Activated CD4-positive, alpha-beta T cell treated with anti-CD3 and anti-CD28 coated beads, Interleukin-2, amount 10 ng/mL, durations not matched to agents 24 days and 14 days (primary cell): ENCODE measurements at regions not wholly inside any gene's neighbourhood (a gene's known extent, or its start where the extent isn't known, plus 50 kb on each side); places are given as distances from the start of the nearest gene placed in this dataset.
A peak's percentile ranks its signal among the peaks of the same experiment; 100 is the strongest.

Experiments used
- DNase-seq: peaks from one replicate; pipeline ENCODE4 v3.0.0; 2022
- H3K27ac Mint-ChIP-seq: one replicate; pipeline ENCODE4 v1.8.0; 2022; ENCODE audit warnings: mild to moderate bottlenecking, mixed read lengths
- H3K27me3 Mint-ChIP-seq: one replicate; pipeline ENCODE4 v1.8.0; 2022; ENCODE audit warnings: mixed read lengths
- H3K36me3 Mint-ChIP-seq: one replicate; pipeline ENCODE4 v1.8.0; 2022; ENCODE audit warnings: low read depth, mild to moderate bottlenecking, mixed read lengths
- H3K4me1 Mint-ChIP-seq: one replicate; pipeline ENCODE4 v1.8.0; 2021; ENCODE audit warnings: mixed read lengths
- H3K4me3 Mint-ChIP-seq: one replicate; pipeline ENCODE4 v1.8.0; 2022; ENCODE audit warnings: mild to moderate bottlenecking, moderate library complexity, mixed read lengths
- H3K9me3 Mint-ChIP-seq: one replicate; pipeline ENCODE4 v1.8.0; 2021; ENCODE audit warnings: mixed read lengths
- intact Hi-C: fragments of 100-400 bp; cut with micrococcal nuclease; formaldehyde crosslinking; loops from one replicate; pipeline ENCODE4 v1.15.1; 2023

DNA sequence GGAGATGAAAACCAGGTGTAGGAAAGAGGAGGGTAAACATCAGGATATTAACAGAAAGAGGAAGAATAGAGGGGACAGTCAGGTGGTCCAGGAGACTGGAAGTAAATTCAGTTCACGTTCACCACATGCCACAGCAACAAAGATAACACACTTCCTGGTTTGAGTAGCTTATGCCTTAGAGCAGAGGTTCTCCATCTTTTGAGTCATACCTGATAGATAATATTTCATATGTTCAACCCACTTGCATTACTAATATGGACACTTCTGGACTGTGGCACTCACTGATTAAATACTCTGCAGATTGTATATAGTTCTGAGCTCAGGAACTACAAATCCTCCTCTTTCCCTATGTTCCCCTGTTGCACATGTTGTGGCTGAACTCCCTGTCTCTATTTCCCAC, 179.9 kb upstream of the NR3C1 start:
- peaks cover 3% of the 10 kb centered on the region for H3K36me3 Mint-ChIP-seq
- H3K4me3 Mint-ChIP-seq, result no peak overlapping the region
- intact Hi-C loops, result no loop called here
- H3K9me3 Mint-ChIP-seq, result no peaks in the 10 kb centered on the region
- peak overlapping the region; percentile 22 for H3K27ac Mint-ChIP-seq
- no peaks in the 10 kb centered on the region for H3K27me3 Mint-ChIP-seq
- H3K4me1 Mint-ChIP-seq, result peaks cover 39% of the 10 kb centered on the region
- no peak for DNase-seq

DNA sequence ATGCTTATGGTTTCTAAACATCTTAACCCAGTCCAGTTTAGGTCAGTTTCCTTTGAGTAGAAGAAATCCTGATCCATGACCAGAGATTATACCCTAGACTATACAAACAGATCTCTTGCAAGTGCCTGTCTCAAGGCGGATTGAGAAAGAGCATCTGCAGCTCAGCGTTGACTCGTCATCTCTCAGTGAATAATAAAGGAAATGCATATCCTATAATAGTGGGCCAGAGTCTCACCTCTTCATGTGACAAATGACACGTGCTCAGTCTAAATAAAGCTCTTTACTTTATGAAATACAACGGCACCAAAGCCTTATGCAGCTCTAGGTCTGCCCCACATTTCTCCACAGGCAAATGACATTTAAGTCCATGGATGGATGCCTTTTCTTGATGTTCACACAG, 179.4 kb upstream of the NR3C1 start:
- Mint-ChIP-seq H3K4me3 (no peak overlapping the region), H3K27ac (no peak overlapping the region), H3K9me3 (no peaks in the 10 kb centered on the region), H3K36me3 (peaks cover 3% of the 10 kb centered on the region), H3K27me3 (no peaks in the 10 kb centered on the region), H3K4me1 (peaks cover 35% of the 10 kb centered on the region)
- intact Hi-C loops, result no loop called here
- peak; percentile 51 for DNase-seq

DNA sequence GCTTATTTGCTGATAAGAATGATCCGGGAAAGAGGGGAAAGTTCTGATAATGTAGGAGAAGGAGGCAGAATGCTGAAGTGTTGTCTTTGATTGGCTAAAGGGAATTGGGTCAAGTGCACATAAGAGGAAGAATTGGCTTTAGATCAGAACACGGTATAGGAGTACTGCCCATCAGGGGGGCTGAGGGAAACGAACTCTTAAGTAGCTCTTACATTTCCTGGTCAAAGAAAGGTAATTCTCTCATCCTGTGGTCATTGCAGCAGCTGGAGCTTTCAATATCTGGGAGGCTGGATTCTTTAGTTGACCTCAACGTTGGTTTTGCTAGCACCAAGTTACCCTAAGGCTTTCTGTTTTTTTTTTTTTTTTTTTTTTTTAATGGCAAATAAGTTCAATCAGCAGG, 178.7 kb upstream of the NR3C1 start:
- Mint-ChIP-seq H3K36me3 (peaks cover 3% of the 10 kb centered on the region), H3K27ac (no peak overlapping the region), H3K27me3 (no peaks in the 10 kb centered on the region), H3K4me3 (no peak overlapping the region), H3K9me3 (no peaks in the 10 kb centered on the region), H3K4me1 (peaks cover 33% of the 10 kb centered on the region)
- intact Hi-C loops, result no loop called here
- no peak for DNase-seq

DNA sequence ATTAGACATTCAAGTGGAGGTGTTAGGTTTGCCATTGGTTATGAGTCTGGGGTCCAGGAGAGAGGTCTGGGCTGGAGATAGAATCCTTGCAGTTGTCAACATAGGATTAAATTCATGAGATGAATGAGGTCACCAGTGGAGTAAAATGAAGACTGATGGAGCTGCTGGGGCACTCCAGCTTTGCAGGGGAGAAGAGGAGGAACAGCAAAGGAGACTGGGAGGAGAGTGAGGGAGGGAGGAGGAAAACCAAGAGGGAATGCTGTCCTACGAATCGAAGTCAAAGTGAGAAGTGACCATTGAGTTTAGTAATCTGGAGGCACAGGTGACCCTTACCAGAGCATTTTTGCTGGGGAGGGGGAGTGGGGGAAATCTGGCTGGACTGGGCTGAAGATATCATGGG, 178.2 kb upstream of the NR3C1 start:
- H3K27ac Mint-ChIP-seq, result no peak overlapping the region
- H3K4me3 Mint-ChIP-seq, result no peak overlapping the region
- no peaks in the 10 kb centered on the region for H3K27me3 Mint-ChIP-seq
- peaks cover 28% of the 10 kb centered on the region for H3K4me1 Mint-ChIP-seq
- no peaks in the 10 kb centered on the region for H3K9me3 Mint-ChIP-seq
- intact Hi-C loops, result no loop called here
- no peak for DNase-seq
- H3K36me3 Mint-ChIP-seq, result peaks cover 3% of the 10 kb centered on the region

DNA sequence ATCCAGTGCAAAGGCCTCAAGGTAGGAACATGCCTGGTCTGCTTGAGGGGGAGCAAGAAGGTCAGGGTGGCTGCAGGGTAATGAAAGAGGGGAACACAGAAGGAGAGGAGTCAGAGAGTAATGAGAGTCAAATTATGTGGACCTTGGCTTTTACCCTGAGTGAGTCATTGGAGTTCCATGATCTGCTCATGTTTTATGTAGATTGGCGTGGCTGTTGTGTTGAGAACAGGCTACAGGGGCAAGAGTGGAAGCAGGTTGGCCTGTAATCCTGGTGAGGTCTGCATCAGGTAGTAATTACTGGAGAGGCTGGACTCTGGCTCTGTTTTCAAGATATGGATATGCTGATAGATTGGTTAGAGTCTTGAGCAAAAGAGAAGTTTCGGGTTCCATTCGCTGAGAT, 177.7 kb upstream of the NR3C1 start:
- intact Hi-C loops, result no loop called here
- peaks cover 3% of the 10 kb centered on the region for H3K36me3 Mint-ChIP-seq
- no peaks in the 10 kb centered on the region for H3K27me3 Mint-ChIP-seq
- DNase-seq, result no peak
- H3K4me3 Mint-ChIP-seq, result no peak overlapping the region
- H3K9me3 Mint-ChIP-seq, result no peaks in the 10 kb centered on the region
- peaks cover 23% of the 10 kb centered on the region for H3K4me1 Mint-ChIP-seq
- no peak overlapping the region for H3K27ac Mint-ChIP-seq

DNA sequence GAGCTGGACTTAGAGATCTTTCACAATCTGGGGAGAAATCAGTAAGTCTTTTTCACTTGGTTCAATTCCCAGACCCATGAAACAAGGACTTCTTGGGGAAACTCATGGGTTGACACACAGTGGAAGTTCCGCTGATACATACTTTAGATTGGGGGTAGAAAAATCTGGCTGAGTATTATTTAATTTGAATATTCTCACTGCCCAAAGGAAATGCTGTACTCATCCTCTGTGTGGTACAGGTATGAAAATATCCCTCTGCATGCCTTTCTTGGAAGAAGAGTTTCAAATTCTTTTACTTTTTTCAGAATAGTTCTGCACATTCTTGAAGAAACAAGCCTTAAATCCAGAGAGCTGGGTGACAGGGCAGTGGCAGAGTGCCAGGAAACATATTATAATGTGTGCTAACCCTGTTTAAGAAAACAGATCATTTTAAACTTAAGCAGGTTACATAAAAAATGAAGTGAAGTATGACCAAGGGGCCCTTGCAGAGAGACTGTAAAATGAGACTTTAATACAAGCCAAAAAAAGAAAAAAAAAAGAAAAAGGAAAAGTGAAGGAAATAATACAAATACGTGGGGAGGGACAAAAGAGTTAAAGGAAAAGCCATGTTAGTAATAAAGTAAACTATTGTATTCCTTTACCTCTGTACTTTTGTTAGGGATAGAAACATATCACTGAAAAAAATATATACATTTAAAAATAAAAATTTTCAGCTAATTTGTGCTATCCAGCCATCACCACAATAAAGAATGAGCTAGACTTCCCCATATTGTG, 173.4 kb upstream of the NR3C1 start:
- no peak overlapping the region for H3K27ac Mint-ChIP-seq
- peaks cover 7% of the 10 kb centered on the region for H3K4me1 Mint-ChIP-seq
- no peak for DNase-seq
- no peak overlapping the region for H3K4me3 Mint-ChIP-seq
- intact Hi-C loops, result no loop called here
- peaks cover 8% of the 10 kb centered on the region for H3K9me3 Mint-ChIP-seq
- no peaks in the 10 kb centered on the region for H3K36me3 Mint-ChIP-seq
- H3K27me3 Mint-ChIP-seq, result peaks cover 2% of the 10 kb centered on the region

DNA sequence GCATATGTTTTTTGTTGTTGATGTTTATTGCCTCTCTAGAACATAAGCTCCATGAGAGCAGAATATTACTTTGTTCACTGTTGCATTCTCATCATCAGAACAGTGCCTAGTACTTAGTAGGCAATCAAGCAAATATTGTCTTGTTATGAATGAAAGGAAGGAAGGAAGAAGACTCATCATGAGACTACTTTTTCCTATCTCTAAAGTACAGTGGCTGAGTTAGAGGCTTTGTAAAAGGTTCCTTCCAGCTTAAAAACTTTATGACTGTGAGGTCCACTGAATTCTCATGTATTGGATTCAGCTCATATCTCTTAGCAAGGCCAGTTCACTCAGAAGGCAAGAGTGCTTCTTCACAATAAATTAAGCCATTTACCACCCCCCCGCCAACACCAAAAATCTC, 171.8 kb upstream of the NR3C1 start:
- H3K36me3 Mint-ChIP-seq, result no peaks in the 10 kb centered on the region
- intact Hi-C loops, result no loop called here
- H3K9me3 Mint-ChIP-seq, result peaks cover 8% of the 10 kb centered on the region
- no peak for DNase-seq
- no peak overlapping the region for H3K4me3 Mint-ChIP-seq
- H3K27me3 Mint-ChIP-seq, result peaks cover 2% of the 10 kb centered on the region
- peaks cover 7% of the 10 kb centered on the region for H3K4me1 Mint-ChIP-seq
- H3K27ac Mint-ChIP-seq, result no peak overlapping the region

DNA sequence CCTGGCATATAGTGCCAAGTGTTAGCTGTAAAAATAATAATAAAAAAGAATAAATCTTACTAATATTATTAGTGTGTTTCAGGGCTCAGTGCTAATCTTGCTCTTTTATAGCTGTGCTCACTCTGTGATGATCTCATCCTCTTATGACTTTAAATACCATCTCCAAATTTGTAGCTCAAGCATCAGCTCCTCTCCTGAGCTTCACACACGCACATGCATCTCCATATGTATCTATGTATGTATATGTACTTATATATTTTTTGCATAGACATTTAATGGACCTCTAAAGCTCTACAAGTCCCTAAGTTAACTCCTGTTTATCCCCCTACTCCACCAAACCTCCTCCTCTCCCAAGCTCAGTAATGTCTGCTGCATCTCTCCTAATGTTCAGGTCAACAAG, 170.8 kb upstream of the NR3C1 start:
- H3K27me3 Mint-ChIP-seq, result peaks cover 2% of the 10 kb centered on the region
- peaks cover 8% of the 10 kb centered on the region for H3K9me3 Mint-ChIP-seq
- no peak overlapping the region for H3K27ac Mint-ChIP-seq
- H3K36me3 Mint-ChIP-seq, result no peaks in the 10 kb centered on the region
- H3K4me1 Mint-ChIP-seq, result peaks cover 7% of the 10 kb centered on the region
- intact Hi-C loops, result no loop called here
- no peak for DNase-seq
- no peak overlapping the region for H3K4me3 Mint-ChIP-seq

DNA sequence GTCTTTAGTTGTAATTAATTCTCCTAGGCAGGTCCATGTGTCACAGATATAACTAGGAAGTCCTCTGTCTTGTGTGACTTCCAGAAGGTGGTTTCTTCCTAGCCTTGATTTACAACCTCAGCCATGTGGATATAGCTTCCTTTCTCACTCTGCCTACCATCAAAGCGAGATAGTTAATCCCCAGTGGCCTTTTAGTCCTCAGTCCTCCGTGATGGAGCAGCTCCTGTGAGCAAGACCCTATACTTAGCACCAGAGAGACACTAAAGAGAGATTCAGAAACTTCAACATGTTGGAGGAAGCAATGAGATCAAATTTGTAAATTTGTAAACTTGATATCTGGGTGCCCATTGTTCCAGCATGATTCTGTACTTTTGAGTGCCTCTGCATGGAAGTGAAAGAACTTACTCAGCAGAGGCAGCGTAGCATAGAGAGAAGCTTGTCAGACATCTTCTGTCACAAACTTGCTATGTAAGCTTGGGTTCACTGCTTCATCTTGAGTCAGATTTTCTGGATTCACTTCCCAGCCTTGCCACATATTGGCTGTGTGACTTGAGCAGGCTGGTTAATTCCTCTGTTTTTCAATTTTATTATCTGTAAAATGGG, 170.2 kb upstream of the NR3C1 start:
- no peak for DNase-seq
- peaks cover 2% of the 10 kb centered on the region for H3K27me3 Mint-ChIP-seq
- peaks cover 7% of the 10 kb centered on the region for H3K4me1 Mint-ChIP-seq
- intact Hi-C loops, result no loop called here
- H3K4me3 Mint-ChIP-seq, result no peak overlapping the region
- H3K9me3 Mint-ChIP-seq, result peaks cover 8% of the 10 kb centered on the region
- H3K36me3 Mint-ChIP-seq, result no peaks in the 10 kb centered on the region
- no peak overlapping the region for H3K27ac Mint-ChIP-seq

DNA sequence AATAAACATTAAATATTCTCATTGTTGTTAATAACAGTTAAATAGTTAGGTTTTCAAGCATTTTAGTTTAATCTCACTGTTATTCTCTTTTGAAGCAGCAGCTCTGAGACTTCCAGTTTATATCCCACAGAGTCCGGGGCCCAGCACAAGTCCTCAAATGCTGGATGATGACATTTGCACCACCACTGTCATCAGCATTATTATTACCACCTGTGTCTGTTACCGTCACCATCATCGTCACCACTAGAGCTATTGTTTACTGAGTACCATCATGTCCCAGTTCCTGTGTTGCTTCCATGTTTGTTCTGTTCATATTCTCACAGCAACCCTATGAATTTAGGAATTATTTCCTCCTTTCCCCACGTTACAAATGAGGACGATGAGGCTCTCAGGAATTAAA, 169.2 kb upstream of the NR3C1 start:
- H3K27ac Mint-ChIP-seq, result no peak overlapping the region
- DNase-seq, result no peak
- H3K4me3 Mint-ChIP-seq, result no peak overlapping the region
- peaks cover 7% of the 10 kb centered on the region for H3K4me1 Mint-ChIP-seq
- no peaks in the 10 kb centered on the region for H3K36me3 Mint-ChIP-seq
- intact Hi-C loops, result no loop called here
- H3K9me3 Mint-ChIP-seq, result peaks cover 8% of the 10 kb centered on the region
- H3K27me3 Mint-ChIP-seq, result peaks cover 2% of the 10 kb centered on the region

DNA sequence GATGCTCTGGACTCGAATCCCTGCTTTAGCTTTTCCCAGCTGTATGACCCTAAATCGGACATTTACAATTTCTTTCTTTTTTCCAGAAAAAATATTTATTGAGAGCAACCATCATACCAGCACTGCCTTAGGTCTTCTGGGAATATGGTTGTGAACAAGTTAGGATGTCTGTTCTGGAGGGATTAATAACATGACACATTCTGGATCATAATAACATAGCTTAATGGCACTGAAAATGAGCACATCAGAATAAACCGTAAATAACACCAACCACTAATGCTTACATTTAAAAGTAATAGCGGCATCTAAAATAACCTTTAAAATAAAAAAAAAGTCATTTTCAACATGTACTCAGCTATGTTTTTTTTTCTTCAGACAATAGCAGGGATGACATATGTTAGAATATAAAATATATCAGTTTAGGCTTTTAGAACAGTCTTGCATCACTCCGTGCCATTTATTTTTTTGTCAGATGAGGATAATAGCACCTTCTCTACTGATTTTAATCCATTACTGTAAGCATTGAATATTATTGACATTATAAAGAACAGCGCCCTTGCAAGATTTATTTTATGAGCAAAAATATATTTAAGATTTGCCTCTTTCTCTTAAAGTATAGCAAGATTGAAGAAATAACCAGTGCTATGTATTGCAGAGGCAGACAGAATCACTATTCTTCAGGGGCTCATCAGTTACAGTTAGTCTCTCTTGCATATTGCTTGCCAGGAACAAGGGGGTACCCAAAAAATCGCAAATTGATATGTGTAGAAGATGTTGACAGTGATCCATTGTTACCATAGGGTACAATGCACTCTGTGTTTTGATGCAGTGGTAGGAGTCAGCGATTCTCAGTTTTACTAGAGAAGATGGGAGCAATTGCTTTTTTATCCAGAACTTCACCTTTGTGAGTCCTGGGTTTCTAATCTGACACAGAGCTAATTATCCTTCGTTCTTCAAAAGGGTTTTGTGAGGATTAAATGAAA, 168.4 kb upstream of the NR3C1 start:
- peaks cover 2% of the 10 kb centered on the region for H3K27me3 Mint-ChIP-seq
- DNase-seq, result no peak

DNA sequence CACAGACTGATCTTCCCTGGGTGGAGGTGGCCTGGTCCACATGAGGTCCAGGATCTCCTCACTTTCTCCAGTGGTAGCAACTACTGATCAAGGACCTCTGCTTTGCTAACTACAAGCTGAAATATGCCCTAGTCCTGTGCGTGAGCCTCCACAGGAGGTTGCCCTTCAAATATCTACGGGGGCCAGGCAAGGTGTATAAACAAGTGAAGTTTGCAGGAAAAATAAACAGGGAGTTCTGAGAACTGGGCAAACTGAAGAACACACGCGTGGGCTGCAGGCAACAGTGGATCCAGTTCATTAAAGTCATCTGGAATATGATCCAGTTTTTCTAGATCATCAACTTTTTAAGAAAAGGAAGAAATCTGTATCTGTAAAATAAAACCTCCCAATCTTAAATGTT, 167.5 kb upstream of the NR3C1 start:
- H3K27ac Mint-ChIP-seq, result no peak overlapping the region
- no peak overlapping the region for H3K4me3 Mint-ChIP-seq
- H3K27me3 Mint-ChIP-seq, result peaks cover 2% of the 10 kb centered on the region
- H3K4me1 Mint-ChIP-seq, result peaks cover 7% of the 10 kb centered on the region
- intact Hi-C loops, result no loop called here
- H3K9me3 Mint-ChIP-seq, result peaks cover 8% of the 10 kb centered on the region
- H3K36me3 Mint-ChIP-seq, result no peaks in the 10 kb centered on the region
- no peak for DNase-seq

More for the DNA sequence above, 168.4 kb upstream of the NR3C1 start:
- Mint-ChIP-seq H3K9me3 (peaks cover 8% of the 10 kb centered on the region), H3K27ac (no peak overlapping the region), H3K36me3 (no peaks in the 10 kb centered on the region), H3K4me1 (peaks cover 7% of the 10 kb centered on the region), H3K4me3 (no peak overlapping the region)
- intact Hi-C loops, result no loop called here

DNA sequence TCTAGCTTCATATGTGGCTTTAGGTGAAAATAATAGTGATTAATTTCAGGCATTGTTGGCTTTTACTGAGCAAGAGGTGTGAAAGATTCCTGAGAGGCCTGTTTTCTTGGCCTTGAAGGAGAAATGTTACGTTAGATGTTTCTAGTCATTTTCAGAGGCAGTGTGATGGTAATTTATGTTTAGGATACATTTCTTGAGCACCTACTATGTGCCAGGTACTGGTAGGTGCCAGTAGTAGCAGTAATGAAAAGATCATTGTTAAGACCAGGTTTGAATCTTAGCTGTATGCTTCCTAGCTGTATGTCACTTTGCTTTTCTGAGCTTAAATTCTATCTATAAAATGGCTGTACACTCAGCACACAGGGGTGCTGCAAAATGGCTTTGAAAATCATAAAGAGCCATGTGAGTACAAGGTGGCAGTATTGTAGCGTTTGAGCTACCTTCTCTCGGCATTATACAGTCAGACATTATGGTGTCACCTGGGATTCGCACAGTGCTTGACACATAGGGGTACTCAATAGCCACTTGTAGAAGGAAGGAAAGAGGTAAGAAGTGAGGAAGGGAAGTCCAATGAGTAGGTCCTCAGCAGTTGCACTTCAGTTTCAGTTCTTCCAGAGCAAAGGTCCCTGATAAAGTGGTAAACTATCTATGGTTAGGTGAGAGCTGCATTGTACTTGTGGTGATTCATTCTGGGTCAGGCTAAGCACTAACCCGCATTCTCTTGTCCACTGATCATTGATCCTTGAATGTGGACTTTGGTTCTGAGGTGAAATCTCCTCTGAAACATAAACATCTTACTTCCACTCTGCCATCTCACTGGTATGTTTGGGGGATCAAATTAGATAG, 166.5 kb upstream of the NR3C1 start:
- Mint-ChIP-seq H3K9me3 (peaks cover 4% of the 10 kb centered on the region), H3K27ac (no peak overlapping the region), H3K27me3 (peaks cover 2% of the 10 kb centered on the region), H3K4me3 (no peak overlapping the region), H3K4me1 (peaks cover 1% of the 10 kb centered on the region), H3K36me3 (no peaks in the 10 kb centered on the region)
- no peak for DNase-seq
- intact Hi-C loops, result no loop called here
